ENCODE measurements at regions not wholly inside any gene's neighbourhood (a gene's known extent, or its start where the extent isn't known, plus 50 kb on each side); places are given as distances from the start of the nearest gene placed in this dataset.

DNA sequence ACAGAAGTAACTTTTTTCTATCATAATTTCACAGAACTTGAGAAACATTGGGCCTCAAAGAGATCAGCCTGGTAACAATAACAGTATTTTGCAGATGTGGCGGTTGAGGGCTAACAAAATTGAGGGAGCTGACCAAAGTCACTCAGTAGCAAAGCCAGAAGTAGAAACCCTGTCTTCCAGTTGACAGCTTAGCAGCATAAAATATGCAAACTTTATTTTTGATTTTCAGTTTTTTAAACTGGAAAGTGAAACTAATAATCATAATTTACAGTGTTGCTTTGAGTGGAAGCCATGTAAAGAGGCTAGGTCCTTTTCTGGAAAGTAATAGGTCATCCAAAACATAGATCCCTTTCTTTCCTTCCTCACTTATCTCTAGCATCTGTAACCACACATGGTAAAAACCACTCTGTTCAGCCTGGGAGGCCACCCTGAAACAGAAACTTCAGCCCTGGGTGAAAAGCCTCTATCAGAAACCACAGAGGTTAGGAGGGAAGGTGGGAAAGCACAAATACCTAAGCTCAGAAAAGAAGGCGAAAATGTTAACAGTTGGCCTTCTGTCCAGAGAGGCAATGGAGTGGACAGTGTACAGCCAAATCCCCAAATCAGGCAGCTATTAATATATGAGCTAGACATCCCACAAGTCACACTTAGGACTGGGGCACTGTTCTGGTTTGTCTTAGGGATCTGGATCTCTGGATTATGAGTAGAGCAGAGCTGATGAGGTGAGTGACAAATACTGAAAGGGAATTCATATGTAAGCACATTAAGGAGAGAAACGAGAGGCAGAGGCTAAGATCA lies 61.1 kb upstream of the ARSJ start:
- TF ChIP-seq EZH2 (IDR thresholded peaks at IDR 0.05; ENCODE audit: borderline replicate concordance), result no peak
- TF ChIP-seq, protein P1, sequence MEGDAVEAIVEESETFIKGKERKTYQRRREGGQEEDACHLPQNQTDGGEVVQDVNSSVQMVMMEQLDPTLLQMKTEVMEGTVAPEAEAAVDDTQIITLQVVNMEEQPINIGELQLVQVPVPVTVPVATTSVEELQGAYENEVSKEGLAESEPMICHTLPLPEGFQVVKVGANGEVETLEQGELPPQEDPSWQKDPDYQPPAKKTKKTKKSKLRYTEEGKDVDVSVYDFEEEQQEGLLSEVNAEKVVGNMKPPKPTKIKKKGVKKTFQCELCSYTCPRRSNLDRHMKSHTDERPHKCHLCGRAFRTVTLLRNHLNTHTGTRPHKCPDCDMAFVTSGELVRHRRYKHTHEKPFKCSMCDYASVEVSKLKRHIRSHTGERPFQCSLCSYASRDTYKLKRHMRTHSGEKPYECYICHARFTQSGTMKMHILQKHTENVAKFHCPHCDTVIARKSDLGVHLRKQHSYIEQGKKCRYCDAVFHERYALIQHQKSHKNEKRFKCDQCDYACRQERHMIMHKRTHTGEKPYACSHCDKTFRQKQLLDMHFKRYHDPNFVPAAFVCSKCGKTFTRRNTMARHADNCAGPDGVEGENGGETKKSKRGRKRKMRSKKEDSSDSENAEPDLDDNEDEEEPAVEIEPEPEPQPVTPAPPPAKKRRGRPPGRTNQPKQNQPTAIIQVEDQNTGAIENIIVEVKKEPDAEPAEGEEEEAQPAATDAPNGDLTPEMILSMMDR (IDR thresholded peaks at IDR 0.05; ENCODE audit: poor library complexity), result no peak
- TF ChIP-seq EZH2phosphoT487 (IDR thresholded peaks at IDR 0.05; ENCODE audit: low read depth, severe bottlenecking, unreplicated experiment), result no peak

Data from hepatocyte (in vitro differentiated cells).